ENCODE measurements at regions not wholly inside any gene's neighbourhood (a gene's known extent, or its start where the extent isn't known, plus 50 kb on each side); places are given as distances from the start of the nearest gene placed in this dataset.
"Not testable (repeated sequence)": the region's sequence is repeated elsewhere in the genome, so short reads cannot be mapped to it uniquely, and the experiment has no call there.

GRCh38 chr1:146666275-146666674, 271.8 kb upstream of the NBPF12 start:
- H3K36me3 Mint-ChIP-seq (ENCODE audit: low read depth); H3K27me3 Mint-ChIP-seq; intact Hi-C loops (cut with micrococcal nuclease); H3K27ac Mint-ChIP-seq; DNase-seq; CTCF ChIA-PET; ATAC-seq (ENCODE audit: low read depth); H3K4me3 Mint-ChIP-seq; H3K4me1 Mint-ChIP-seq; POLR2A ChIA-PET; H3K9me3 Mint-ChIP-seq: not testable (repeated sequence)

- H3K4me3 Mint-ChIP-seq, POLR2A ChIA-PET, CTCF ChIA-PET: not testable (repeated sequence)
These were observed 277.9 kb upstream of the NBPF12 start for GRCh38 chr1:146660242-146660641.

DNA sequence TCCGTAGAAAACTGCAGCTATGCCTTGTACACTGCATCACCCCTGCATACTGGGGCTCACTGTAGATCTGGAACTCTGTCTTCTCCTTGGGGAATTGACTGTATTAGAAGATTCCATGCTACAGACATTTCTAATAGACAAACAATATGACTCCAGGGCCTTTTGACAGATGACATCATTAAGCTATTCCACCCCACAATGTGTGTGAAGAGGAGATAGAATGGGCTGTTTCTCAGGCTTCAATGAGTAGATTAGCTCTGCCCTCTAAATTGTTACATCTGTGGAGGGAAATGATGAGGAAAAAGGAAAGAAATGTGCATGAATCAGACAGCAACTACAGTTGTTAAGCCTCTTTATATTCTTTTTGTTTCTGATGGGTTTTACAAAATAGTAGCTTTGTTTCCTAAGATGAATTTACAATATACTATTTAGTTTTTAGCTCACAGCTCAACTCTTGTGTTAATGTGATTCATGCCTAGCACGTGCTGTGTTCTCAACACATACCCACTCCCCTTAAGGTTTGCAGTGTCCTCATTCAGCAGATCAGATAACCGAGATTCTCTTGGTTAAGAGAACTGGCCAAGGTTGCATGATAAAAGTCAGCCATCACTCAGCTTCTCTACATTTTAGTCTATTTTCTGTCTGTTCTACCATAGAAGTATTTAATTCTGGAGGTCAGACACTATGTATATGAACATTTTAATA, 281.6 kb upstream of the NBPF12 start:
- H3K27me3 Mint-ChIP-seq; H3K36me3 Mint-ChIP-seq (ENCODE audit: low read depth); H3K4me1 Mint-ChIP-seq; H3K9me3 Mint-ChIP-seq; CTCF ChIA-PET; H3K4me3 Mint-ChIP-seq; intact Hi-C loops (cut with micrococcal nuclease); H3K27ac Mint-ChIP-seq; ATAC-seq (ENCODE audit: low read depth); DNase-seq; POLR2A ChIA-PET: not testable (repeated sequence)

More at GRCh38 chr1:146660242-146660641, 277.9 kb upstream of the NBPF12 start:
- H3K27ac Mint-ChIP-seq; H3K36me3 Mint-ChIP-seq (ENCODE audit: low read depth); H3K27me3 Mint-ChIP-seq; H3K4me1 Mint-ChIP-seq; ATAC-seq (ENCODE audit: low read depth); H3K9me3 Mint-ChIP-seq; DNase-seq; intact Hi-C loops (cut with micrococcal nuclease): not testable (repeated sequence)

DNA sequence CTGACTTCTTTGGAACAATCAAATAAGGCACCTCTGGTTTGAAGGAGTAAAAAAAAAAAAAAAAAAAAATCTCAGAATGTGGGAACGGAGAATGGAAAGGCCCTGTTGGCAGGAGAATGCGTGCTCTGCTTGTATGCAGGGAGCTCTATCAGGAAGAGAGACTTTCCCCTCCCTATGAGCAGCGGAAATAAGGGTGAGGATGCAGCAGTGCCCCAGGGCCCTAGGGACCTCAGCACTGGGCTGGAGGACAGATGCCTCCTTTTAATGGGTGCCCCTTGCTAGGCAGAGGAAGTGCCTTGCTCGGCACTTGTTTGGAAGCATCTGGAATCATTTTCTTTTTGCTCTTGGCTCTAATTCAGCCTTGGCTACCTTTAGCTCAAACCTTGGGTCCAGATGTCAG, 283.4 kb upstream of the NBPF12 start:
- ATAC-seq (ENCODE audit: low read depth); H3K4me1 Mint-ChIP-seq; H3K9me3 Mint-ChIP-seq; CTCF ChIA-PET; H3K36me3 Mint-ChIP-seq (ENCODE audit: low read depth); DNase-seq; H3K27ac Mint-ChIP-seq; H3K27me3 Mint-ChIP-seq; H3K4me3 Mint-ChIP-seq; intact Hi-C loops (cut with micrococcal nuclease); POLR2A ChIA-PET: not testable (repeated sequence)

- DNase-seq; CTCF ChIA-PET; H3K27ac Mint-ChIP-seq; intact Hi-C loops (cut with micrococcal nuclease); ATAC-seq (ENCODE audit: low read depth); H3K4me1 Mint-ChIP-seq; H3K27me3 Mint-ChIP-seq; H3K9me3 Mint-ChIP-seq; POLR2A ChIA-PET; H3K36me3 Mint-ChIP-seq (ENCODE audit: low read depth); H3K4me3 Mint-ChIP-seq: not testable (repeated sequence)
These were observed 292.0 kb upstream of the NBPF12 start for GRCh38 chr1:146645978-146646604.

- intact Hi-C loops (cut with micrococcal nuclease); H3K27me3 Mint-ChIP-seq; H3K4me1 Mint-ChIP-seq; H3K27ac Mint-ChIP-seq; H3K9me3 Mint-ChIP-seq; H3K36me3 Mint-ChIP-seq (ENCODE audit: low read depth); H3K4me3 Mint-ChIP-seq; ATAC-seq (ENCODE audit: low read depth); POLR2A ChIA-PET; DNase-seq; CTCF ChIA-PET: not testable (repeated sequence)
These were observed 296.6 kb upstream of the NBPF12 start for GRCh38 chr1:146641534-146641933.

- intact Hi-C loops (cut with micrococcal nuclease); H3K27ac Mint-ChIP-seq; H3K36me3 Mint-ChIP-seq (ENCODE audit: low read depth); H3K4me1 Mint-ChIP-seq; CTCF ChIA-PET; H3K4me3 Mint-ChIP-seq; H3K9me3 Mint-ChIP-seq; POLR2A ChIA-PET; H3K27me3 Mint-ChIP-seq; DNase-seq; ATAC-seq (ENCODE audit: low read depth): not testable (repeated sequence)
These were observed 297.5 kb upstream of the NBPF12 start for GRCh38 chr1:146640671-146641070.

GRCh38 chr1:146630302-146630701, 307.8 kb upstream of the NBPF12 start:
- H3K36me3 Mint-ChIP-seq (ENCODE audit: low read depth); H3K27me3 Mint-ChIP-seq; H3K4me1 Mint-ChIP-seq; DNase-seq; H3K27ac Mint-ChIP-seq; CTCF ChIA-PET; ATAC-seq (ENCODE audit: low read depth); H3K4me3 Mint-ChIP-seq; intact Hi-C loops (cut with micrococcal nuclease); H3K9me3 Mint-ChIP-seq; POLR2A ChIA-PET: not testable (repeated sequence)

DNA sequence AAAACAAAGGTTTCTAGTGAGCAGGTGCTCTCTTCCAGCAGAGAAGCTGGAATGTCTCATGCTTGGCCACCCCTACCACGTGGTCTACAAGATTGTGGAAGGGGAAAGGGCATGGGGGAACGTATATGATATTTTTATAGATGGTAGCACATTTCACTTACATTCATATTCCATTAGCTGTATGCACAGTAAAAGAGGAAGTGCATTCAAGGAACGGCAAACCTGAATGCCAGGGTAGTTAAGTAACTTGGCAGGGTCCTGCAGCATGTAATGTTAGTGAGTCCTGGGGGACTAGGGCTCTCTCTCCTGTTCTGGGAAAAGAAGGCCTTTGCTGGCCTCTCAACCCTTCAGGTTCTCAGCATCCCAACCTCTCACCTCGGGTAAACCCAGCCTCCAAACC, 319.5 kb upstream of the NBPF12 start:
- DNase-seq; H3K9me3 Mint-ChIP-seq; H3K27ac Mint-ChIP-seq; H3K4me1 Mint-ChIP-seq; POLR2A ChIA-PET; intact Hi-C loops (cut with micrococcal nuclease); ATAC-seq (ENCODE audit: low read depth); CTCF ChIA-PET; H3K4me3 Mint-ChIP-seq; H3K36me3 Mint-ChIP-seq (ENCODE audit: low read depth); H3K27me3 Mint-ChIP-seq: not testable (repeated sequence)

DNA sequence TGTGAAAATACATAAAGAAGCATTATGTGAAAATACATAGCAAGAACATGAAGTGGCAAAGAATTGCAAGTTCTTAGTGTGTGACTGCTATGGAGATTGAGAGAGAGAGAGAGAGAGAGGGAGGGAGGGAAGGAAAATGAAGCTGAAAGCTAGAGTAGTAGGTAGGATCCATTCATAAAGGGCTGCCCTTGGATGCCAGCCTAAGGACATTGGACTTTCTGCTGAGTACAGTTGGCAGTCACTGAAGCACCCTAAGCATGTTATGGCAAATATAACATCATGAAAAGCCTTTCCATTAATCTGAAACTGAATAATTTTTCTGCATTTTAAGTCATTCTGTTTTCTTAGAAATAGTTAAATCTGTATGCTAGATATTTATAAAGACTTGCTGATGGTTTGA, 333.4 kb upstream of the NBPF12 start:
- H3K36me3 Mint-ChIP-seq (ENCODE audit: low read depth); ATAC-seq (ENCODE audit: low read depth); H3K4me1 Mint-ChIP-seq; POLR2A ChIA-PET; H3K27ac Mint-ChIP-seq; DNase-seq; H3K4me3 Mint-ChIP-seq; CTCF ChIA-PET; H3K27me3 Mint-ChIP-seq; intact Hi-C loops (cut with micrococcal nuclease); H3K9me3 Mint-ChIP-seq: not testable (repeated sequence)

- H3K36me3 Mint-ChIP-seq (ENCODE audit: low read depth); H3K27me3 Mint-ChIP-seq; CTCF ChIA-PET; ATAC-seq (ENCODE audit: low read depth); H3K9me3 Mint-ChIP-seq; H3K4me3 Mint-ChIP-seq; intact Hi-C loops (cut with micrococcal nuclease); H3K4me1 Mint-ChIP-seq; POLR2A ChIA-PET; H3K27ac Mint-ChIP-seq; DNase-seq: not testable (repeated sequence)
These were observed 337.3 kb upstream of the NBPF12 start for GRCh38 chr1:146600720-146601307.

GRCh38 chr1:146599906-146600305, 338.2 kb upstream of the NBPF12 start:
- intact Hi-C loops (cut with micrococcal nuclease); H3K27me3 Mint-ChIP-seq: not testable (repeated sequence)

More at GRCh38 chr1:146599906-146600305, 338.2 kb upstream of the NBPF12 start:
- DNase-seq; H3K4me1 Mint-ChIP-seq; POLR2A ChIA-PET; H3K36me3 Mint-ChIP-seq (ENCODE audit: low read depth); H3K9me3 Mint-ChIP-seq; H3K27ac Mint-ChIP-seq; CTCF ChIA-PET; ATAC-seq (ENCODE audit: low read depth); H3K4me3 Mint-ChIP-seq: not testable (repeated sequence)

Measured in activated B cell treated with CpG ODN at 0.5 μM for 24 hours (primary cell).